ENCODE measurements at regions not wholly inside any gene's neighbourhood (a gene's known extent, or its start where the extent isn't known, plus 50 kb on each side); places are given as distances from the start of the nearest gene placed in this dataset.
"Not testable (repeated sequence)": the region's sequence is repeated elsewhere in the genome, so short reads cannot be mapped to it uniquely, and the experiment has no call there.

DNA sequence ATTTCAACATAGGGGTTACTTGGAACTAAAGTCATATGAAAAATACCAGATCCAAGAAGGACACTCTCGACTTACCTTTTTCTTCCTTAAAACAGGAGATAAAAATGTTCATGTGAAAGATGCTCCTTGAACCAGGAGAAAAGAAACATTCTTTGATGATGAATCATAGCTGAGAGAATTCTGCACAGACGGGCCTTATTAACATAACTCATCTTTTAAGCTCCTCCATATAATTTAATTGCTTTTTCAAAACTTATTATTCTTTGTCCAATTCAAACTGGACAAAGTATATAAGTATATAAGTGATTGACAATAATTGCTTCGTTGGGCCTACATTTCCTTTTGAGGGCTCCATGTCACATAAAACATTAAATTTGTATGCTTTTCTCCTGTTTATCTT is 945.2 kb upstream of the C9orf72 start:
- H3K4me3 ChIP-seq (ENCODE audit: low read depth, low read length) = no peak overlapping the region
- no peak for DNase-seq (ENCODE audit: low read depth)
- TF ChIP-seq, protein P1, sequence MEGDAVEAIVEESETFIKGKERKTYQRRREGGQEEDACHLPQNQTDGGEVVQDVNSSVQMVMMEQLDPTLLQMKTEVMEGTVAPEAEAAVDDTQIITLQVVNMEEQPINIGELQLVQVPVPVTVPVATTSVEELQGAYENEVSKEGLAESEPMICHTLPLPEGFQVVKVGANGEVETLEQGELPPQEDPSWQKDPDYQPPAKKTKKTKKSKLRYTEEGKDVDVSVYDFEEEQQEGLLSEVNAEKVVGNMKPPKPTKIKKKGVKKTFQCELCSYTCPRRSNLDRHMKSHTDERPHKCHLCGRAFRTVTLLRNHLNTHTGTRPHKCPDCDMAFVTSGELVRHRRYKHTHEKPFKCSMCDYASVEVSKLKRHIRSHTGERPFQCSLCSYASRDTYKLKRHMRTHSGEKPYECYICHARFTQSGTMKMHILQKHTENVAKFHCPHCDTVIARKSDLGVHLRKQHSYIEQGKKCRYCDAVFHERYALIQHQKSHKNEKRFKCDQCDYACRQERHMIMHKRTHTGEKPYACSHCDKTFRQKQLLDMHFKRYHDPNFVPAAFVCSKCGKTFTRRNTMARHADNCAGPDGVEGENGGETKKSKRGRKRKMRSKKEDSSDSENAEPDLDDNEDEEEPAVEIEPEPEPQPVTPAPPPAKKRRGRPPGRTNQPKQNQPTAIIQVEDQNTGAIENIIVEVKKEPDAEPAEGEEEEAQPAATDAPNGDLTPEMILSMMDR (IDR thresholded peaks at IDR 0.05; ENCODE audit: insufficient read depth, low read length) = no peak

GRCh38 chr9:28524309-28524708 is 951.0 kb upstream of the C9orf72 start:
- DNase-seq (ENCODE audit: low read depth) = not testable (repeated sequence)

DNA sequence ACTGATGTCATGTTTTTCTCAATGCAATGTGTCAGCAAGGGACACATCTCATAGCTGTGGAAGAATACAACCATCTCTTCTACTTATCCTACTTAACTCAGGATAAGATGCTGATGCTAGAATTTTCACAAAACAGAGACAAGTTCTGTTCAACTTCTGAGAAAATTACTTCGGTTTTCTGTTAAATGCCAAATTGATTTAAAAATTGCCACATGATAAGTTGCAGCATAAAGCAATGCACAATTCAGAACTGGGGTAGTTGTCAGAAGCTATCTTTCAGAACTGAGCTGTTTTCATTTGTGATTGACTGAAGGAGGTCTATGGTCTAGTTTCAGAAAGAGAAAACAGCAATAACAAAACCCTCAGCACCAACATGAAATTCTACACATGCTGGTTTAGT is 954.8 kb upstream of the C9orf72 start:
- no peak for DNase-seq (ENCODE audit: low read depth)
- TF ChIP-seq, protein P1 (IDR thresholded peaks at IDR 0.05; ENCODE audit: insufficient read depth, low read length) = no peak
- no peak overlapping the region for H3K4me3 ChIP-seq (ENCODE audit: low read depth, low read length)

More at GRCh38 chr9:28524309-28524708, 951.0 kb upstream of the C9orf72 start:
- H3K4me3 ChIP-seq (ENCODE audit: low read depth, low read length) = not testable (repeated sequence)

DNA sequence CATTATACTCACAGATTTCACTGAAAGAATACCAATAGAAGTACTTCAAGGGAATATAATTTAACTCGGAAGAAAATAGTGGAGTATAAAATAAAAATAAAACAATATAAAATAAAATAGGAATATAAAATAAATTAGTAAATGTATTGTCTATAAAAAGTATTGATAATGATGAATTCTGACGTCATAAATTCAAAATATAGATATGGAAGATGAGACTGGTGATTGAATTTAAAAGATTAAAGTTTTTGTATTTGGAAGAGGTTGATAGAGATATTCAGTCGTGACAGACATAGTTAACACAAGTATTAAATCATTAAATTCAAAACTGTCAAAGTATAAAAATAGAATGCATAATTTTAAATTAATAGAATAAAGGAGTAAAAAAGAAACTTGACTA is 964.9 kb upstream of the C9orf72 start:
- DNase-seq (ENCODE audit: low read depth) = no peak
- TF ChIP-seq, protein P1 (IDR thresholded peaks at IDR 0.05; ENCODE audit: insufficient read depth, low read length) = no peak
- no peak overlapping the region for H3K4me3 ChIP-seq (ENCODE audit: low read depth, low read length)

- TF ChIP-seq, protein P1 (IDR thresholded peaks at IDR 0.05; ENCODE audit: insufficient read depth, low read length) = no peak
- no peak for DNase-seq (ENCODE audit: low read depth)
- H3K4me3 ChIP-seq (ENCODE audit: low read depth, low read length) = no peak overlapping the region
Measured at GRCh38 chr9:28539434-28540070, 966.3 kb upstream of the C9orf72 start.

GRCh38 chr9:28542928-28543327 is 969.6 kb upstream of the C9orf72 start:
- no peak for DNase-seq (ENCODE audit: low read depth)
- no peak overlapping the region for H3K4me3 ChIP-seq (ENCODE audit: low read depth, low read length)
- TF ChIP-seq, protein P1 (IDR thresholded peaks at IDR 0.05; ENCODE audit: insufficient read depth, low read length) = no peak

- no peak for DNase-seq (ENCODE audit: low read depth)
- no peak overlapping the region for H3K4me3 ChIP-seq (ENCODE audit: low read depth, low read length)
- TF ChIP-seq, protein P1 (IDR thresholded peaks at IDR 0.05; ENCODE audit: insufficient read depth, low read length) = no peak
Measured at GRCh38 chr9:28547527-28547926, 974.2 kb upstream of the C9orf72 start.
